IPS-NIHi7 (cell line): ENCODE measurements at regions not wholly inside any gene's neighbourhood (a gene's known extent, or its start where the extent isn't known, plus 50 kb on each side); places are given as distances from the start of the nearest gene placed in this dataset.

Source experiments
- DNase-seq: peaks from one replicate; pipeline ENCODE4 v3.0.0; 2012; ENCODE audit warnings: mixed read lengths; ENCODE audit errors: extremely low spot score

DNA sequence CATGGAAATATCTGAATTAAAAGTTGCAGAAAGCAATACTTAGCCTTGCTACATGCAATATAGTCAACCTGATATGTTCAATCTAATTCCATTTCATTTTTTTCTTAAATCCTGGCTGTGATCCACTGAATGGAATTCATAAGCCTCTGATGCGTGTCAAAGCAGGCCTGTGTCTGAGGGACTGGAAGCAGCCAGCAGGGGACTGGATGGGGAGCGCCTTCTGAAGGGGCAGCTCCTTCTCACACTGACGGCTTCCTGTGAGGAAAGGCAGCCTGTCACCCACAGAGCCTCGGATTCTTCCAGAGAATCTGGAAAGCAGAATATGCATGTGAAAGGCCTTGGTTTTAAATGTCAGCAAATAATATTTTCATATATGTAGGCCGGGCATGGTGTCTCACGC, 73.5 kb downstream of the KCNF1 start:
- DNase-seq: no peak

DNA sequence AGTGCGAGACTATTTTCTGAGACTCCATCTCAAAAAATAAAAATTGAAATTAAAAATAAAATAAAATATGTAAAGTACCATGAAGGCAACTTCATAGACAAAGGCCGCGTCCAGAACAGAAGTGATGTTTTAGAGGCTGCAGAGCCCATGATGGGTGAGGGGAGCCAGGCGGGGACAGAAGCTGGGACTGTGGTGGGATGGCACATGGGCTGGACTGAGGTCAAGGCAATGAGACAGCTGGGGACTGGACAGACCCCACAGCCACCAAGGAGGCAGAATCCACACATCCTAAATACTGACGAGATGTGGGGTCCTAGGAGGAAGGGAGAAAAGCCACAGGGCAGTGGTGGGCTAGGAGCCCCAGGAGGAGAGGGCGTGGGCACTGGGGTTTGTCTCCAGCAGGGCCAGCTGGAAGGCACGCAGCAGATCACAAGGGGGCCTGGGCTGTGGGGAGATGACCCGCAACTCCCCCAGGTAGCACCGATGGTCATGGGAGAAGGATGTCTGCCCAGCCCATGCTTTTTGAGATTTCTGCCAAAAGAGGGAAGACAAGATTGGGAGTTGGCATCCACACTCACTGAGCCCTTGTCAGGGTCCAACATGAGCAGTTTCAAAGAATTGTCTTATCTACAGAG, 74.3 kb downstream of the KCNF1 start:
- no peak for DNase-seq

DNA sequence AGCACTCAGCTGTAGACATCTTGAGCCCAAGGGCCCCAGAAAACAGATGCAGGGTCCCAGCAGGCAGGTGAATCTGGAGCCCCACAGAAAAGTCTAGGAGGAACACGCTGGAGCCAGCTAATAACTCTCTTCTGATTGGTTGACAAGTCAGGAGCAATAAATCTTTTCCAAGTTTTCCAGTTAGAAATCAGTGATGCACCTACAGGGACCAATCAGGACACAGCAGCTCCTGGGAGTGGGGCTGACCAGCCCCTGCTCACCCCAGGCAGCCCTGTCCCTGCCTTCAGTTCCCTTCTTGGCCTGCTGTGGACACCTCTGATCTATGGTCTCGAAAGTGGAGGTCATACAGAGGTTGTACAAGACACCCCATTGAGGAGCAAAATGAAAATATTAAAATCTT, 75.7 kb downstream of the KCNF1 start:
- no peak for DNase-seq

DNA sequence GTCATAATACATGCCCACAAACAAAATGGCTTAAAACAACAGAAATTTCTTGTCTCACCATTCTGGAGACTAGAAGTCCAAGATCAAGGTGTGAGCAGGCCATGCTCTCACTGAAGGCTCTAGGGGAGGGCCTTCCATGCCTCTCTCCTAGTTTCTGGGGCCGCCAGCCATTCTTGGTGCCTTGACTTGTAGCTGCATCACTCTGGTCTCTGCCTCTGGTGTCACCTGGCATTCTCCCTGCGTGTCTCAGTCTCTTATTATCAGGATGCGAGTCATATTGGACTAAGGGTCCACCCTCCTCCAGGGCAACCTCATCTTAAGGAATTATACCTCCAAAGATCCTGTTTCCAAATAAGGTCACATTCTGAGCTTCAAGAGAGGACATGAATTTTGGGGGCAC, 76.1 kb downstream of the KCNF1 start:
- no peak for DNase-seq

DNA sequence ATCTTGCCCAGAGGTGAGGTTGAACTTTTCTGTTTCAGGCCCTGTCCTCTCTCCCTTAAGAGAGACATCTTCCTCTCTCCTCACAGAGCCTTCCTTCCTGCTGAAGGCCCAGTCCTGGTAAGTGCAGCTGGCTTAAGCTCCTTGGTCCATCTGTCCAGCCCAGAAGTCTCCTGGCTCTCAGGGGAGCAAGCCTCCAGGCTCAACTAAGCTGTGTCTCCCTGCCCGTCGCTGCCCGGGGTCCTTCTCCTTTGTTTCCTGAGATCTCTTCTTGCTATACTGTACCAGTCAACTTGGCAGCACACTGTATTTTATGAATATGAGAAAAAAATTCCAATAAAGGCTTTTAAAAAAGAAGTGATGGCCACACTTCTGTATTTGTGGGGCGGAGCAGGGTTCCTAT, 77.4 kb downstream of the KCNF1 start:
- DNase-seq: no peak

DNA sequence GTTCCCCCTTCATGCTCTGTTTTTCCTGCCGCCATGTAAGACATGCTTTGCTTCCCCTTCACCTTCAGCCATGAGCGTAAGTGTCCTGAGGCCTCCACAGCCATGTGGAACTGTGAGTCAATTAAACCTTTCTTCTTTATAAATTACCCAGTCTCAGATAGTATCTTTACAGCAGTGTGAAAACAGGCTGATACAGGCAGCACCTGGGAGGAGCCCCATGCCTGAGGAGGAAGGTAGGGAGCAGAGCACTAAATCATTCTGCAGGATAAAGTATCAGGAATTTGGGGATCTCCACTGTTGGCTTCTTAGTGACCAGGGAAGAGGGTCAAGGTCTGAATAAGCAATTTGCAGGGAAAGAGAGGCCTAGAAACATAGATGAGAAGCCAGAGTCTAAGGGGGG, 78.0 kb downstream of the KCNF1 start:
- DNase-seq: no peak

DNA sequence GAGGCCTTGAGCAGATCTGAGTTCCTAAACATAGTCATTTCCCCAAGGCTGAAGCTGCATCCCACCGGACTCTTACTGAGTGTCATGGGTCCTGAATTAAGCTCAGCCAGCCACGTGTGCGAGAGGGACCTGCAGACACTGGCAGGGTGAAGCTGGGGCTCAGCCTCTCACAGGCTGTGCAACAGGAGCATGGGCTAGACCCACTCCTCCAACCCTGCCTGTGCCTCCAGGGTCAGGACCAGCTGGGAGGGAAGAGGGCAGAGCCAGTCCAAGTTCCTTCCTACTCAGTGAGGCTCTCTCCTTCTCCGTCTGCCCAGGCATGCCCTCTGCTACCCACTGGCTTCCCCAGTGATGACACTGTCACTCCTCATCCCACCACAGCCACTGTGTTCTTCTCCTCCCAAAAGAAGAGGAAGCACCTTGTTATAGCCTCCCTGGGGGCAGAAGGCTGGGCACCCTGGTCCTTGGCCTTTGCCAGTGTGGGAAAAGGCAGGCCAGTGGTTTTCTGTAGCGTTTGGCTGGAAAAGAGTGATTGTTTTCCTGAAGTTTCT, 78.9 kb downstream of the KCNF1 start:
- DNase-seq: no peak

DNA sequence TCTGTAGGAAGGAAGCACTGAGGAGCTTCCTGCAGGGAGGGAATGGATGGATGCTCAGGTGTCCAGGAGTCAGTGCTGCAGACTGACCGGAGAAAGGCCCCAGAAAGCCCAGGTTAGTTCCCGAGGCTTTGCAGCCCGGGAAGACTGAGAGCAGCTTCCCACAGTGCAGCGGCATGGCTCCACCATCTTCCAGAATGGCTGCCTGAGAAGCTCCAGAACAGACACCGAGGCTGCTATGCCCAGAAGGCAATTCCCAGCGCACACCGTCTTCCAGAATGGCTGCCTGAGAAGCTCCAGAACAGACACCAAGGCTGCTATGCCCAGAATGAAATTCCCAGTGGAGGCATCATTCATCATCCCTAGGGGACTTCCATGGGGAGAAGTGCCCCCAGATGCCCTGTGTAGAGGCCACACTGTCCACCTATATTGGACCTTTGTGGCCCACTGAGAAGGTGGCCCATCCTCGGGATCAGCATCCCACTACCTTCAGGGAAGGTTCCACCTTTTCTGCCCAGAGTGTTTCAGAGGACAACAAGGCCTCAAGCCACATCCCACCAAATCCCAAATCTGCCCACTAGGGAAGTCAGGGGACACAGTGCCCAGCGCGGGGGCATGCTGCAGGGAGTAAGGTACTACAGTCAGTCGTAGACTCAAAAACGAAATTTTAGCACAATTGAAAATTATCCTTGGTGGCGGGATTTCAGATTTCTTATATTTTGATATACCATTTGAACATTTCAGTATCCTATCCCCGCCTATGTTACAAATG, 80.5 kb downstream of the KCNF1 start:
- DNase-seq: no peak

DNA sequence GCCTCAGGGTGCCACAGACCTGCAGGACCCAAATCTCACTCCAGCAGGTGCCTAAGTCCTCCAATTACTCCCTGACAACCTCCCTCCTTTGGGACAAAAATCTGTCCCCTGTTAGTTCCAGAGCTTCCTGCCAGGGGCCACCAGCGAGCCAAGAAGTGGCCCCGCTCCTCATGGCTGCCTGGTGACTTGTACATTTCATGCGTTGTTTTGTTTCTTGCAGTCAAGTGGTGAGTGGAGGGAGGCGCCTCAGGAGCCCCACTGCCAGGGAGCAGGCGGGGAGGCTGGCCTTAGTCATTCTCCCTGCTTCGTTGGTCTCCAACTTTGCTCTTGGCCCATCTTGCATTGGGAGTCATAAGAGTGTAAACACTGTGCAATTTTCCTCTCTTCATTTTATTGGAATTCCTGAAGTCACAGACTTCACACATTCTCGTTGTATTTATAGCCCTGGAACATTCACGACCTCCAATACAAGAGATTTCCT, 81.3 kb downstream of the KCNF1 start:
- no peak for DNase-seq

DNA sequence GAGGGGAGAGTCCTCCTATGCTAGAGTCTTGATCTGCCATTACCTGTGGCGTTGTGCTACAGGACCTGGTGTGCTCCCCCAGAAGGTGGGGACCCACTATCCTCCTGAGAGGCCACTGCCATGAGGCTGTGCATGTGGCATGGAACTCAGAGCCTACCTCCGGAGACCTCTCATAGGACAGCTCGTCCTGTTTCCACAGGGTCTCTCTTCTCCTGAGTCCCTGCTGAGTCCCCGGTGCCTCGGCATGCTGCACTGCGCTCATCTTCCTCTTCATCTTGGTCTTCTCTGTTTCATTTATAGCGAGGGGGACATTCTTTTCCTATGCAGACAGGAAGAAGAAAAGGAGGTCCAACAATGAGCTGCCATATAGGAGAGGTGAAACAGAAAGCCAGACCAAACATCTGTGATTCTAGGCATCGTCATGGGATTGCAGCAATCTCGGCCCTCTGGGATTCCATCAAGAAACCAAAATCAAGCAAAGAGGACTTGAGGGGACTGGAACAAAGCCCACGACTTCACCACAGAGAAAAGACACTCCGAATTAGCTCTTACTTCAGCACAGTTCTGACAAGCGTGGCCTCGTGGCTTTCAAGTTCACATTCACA, 83.7 kb downstream of the KCNF1 start:
- DNase-seq: no peak

DNA sequence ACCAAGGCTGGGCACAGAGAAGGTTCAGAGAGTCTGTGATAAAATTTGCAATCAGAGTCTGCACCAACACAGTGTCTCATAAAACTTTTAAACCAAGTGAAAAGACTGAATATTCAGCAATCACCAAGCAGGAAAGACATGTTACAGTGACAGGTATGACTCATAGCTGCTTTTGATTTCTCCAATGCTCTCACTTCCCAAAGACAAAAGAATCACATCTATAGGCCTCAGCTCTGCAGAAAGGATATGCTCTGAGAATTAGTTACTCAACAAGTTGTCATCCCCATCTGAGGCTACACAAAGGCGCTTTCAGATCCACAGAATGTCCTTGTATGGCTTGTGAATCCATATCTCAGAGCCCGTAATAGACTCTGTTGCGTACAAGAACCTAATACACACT, 92.5 kb downstream of the KCNF1 start:
- DNase-seq: no peak

DNA sequence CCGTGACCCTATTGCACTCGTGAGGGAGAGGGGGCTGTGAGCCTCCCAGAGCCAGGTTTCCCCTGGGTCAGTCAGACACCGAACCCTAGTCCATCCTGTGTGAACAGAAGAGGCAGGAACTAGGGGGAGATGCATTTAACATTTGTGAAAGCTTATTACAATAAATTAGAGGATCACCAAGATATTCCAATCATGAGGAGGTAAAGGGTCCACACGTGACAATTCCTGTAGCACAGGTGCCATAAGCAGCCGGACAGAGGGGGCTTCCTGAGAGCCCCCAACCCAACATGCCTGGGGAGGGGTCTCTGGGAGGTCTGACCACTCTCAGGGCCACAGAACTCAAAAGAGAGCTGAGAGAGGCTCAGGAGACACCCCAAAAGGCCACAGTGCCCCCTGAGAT, 93.3 kb downstream of the KCNF1 start:
- DNase-seq: no peak

DNA sequence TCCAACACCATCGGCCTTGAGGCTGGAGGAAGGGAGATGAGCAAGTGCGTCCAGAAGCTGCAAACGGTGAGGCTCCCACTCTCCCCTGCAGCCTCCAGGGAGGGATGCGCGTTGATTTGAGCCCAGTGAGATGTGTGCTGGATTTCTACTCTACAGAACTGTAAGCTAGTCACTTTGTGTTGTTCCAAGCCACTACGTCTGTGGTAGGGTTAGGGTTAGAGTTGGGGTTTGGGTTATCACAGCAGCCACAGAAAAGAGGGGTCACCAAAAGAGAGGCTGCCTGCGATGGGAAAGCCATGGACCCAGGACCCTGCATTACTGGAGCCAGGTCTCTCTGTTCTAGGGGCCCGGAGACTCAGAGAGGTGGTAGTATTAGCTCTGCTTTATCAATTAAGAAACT, 94.5 kb downstream of the KCNF1 start:
- DNase-seq: no peak

DNA sequence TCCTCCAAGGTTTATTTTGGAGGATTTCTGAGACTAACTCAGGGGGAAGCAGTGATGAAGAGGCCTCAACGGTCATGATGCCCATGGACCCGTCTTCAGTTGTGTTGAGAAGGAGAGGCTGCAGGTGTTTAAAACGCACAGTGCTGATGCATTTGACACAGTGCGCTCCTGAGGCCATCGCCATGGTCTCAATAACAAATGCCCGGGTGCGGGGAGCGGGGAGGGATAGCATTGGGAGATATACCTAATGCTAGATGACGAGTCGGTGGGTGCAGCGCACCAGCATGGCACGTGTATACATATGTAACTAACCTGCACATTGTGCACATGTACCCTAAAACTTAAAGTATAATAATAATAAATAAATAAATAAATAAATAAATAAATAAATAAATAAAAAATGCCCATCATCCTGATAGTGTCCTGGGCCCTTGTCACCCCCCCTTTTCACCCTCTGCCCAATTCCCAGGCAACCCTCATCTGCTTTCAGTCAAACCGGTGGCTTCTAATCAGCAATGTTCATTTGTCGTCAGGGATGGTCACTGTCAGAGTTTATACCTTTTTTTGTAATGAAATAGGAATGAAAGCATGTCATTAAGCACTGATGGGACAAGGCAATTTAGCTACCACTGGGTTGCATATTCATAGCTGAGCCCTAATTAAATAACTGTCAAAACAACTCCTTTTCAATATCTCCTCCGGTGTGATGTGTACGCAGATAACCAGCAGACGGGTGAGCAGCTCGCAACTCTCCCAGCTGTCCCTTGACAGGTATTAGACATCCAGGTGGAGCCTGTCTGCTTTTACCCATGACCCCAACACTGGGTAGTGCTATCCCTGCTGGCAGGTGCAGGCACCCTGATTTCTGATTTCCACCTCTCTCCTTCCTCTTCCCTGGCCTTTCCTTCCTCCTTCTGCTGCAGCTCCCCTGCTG, 95.9 kb downstream of the KCNF1 start:
- no peak for DNase-seq

DNA sequence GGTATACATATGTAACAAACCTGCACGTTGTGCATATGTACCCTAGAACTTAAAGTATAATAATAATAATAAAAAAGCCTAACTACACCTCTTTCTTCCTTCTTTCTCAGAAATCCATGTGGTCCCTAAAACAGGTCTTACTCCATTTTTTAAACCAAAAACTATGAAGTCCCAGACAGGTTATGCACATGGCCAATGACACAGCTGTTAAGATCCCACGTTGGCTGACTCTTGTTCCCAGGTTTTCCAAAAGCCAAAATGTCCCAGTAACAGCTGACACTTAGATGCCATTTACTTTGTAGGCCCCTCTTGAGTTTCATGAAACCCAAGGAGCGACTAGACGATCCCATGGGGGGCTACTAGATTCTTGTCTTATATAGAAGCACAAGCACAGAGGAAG, 97.0 kb downstream of the KCNF1 start:
- DNase-seq: no peak

DNA sequence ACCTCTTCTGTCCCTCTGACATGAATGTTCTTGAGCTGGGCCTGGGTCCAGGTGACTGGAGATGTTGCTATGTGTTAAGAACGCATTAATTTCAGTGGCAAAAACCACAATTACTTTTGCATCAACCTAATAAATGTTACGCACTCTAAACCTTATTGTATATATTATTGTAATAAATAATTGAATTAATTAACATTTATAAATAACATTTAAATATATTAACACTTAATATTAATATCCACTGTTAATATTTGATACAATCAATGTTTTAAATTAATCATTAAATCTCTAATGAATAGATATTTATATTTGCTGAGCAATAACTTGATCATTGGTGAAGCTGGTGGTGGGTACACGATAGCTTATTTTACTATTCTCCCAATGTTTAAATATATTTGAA, 97.4 kb downstream of the KCNF1 start:
- DNase-seq: no peak

DNA sequence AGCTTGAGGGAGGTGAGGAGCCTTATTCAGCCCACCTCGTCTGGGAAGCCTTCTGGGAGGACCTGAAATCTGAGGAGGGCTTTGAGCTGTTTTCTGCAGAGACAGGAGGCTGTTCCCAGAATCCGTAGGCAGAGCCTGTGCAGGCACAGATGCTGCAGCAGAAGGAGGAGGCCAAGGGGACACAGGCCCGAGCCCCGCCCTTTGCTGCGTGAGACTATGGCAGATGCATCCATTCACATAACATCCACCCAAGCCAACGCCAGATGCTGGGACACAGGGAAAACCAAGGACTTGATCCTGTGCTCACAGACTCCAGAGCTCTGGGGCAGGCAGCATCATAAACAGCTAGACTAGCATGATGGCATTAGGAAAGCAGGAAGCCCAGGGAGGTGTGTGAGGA, 98.2 kb downstream of the KCNF1 start:
- no peak for DNase-seq

DNA sequence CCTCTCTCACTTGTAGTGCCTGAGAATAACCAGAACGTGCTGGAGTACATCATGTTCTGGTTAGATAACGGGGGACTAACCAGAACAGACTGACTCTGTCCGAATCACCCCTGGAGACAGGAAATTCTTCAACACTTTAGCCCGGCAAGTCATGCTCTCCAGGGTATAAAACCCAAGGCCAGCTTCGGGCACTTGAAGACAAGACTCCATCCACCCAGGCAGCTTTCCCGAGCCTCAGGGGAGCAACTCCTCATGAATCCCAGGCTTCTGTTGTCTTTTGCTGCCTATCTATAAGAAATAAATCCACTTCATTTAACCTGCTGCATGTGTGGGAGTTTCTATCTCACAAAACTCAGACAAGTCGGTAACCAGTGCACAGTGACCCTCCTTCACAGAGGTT, 99.6 kb downstream of the KCNF1 start:
- DNase-seq: no peak

DNA sequence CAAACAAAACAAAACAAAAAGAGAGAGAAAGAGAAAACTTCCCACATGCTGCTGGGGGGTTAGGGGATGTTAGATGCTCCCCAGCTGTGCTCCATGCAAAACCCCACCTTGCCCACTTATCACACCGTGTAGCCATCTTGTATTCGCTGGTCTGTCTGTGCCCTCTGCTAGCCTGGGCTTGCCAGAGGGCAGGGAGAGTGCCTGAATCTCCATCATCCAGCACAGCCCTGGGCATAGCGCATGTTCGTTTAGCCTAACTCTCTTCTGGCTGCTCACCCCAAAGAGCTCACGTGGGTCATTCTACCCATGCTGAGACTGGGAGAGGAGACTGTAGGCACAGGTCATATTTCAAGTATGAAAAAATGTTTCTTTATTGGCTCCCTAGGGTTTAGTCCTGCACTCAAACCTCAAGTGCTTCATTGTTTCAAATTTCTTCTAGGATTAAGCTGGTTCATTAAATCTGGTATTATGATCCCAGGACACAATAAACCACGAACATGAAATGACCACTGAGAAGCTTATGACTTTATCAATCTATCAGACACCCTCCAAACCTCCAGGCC, 100.5 kb downstream of the KCNF1 start:
- DNase-seq: no peak

DNA sequence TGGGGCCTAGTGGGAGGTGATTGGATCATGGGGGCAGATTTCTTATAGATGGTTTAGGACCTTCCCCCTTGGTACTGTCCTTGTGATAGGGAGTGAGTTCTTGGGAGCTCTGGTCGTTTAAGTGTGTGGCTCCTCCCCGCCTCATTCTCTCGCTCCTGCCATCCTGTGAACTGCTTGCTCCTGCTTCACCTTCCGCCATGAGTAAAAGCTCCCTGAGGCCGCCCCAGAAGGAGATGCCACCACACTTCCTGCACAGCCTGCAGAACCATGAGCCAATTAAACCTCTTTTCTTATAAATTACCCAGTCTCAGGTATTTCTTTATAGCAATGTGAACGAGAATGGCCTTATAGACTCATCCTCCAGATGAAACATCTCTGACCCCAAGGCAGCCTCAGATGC, 101.5 kb downstream of the KCNF1 start:
- DNase-seq: no peak

DNA sequence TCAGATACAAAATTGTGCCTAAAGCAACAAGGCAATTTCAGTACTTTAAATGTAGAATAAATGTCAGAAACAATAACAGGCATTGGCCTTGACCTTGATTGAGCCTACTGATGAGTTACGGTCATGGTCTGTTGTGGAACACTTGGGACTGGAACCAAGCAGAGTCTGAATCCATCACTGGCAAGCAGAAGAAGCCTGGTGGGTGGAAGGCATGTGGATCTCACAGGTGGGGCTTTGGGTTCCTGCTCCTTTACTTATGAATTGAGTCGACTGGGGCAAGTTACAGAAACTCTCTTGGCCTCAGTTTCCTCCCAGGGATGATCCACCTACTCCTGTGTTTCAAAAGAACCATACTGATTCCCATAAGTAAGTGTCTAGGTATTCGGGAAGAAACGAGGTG, 102.3 kb downstream of the KCNF1 start:
- no peak for DNase-seq
